ENCODE measurements at regions not wholly inside any gene's neighbourhood (a gene's known extent, or its start where the extent isn't known, plus 50 kb on each side); places are given as distances from the start of the nearest gene placed in this dataset.

GRCh38 chr18:65975536-65975935 lies 224.7 kb downstream of the CDH7 start:
- TF ChIP-seq CTCF (IDR thresholded peaks at IDR 0.05) (no peak), POLR2A (IDR thresholded peaks at IDR 0.05) (no peak), EP300 (IDR thresholded peaks at IDR 0.05) (no peak)
